Panc1 (cell line): ENCODE measurements at regions not wholly inside any gene's neighbourhood (a gene's known extent, or its start where the extent isn't known, plus 50 kb on each side); places are given as distances from the start of the nearest gene placed in this dataset.
"Not testable (repeated sequence)": the region's sequence is repeated elsewhere in the genome, so short reads cannot be mapped to it uniquely, and the experiment has no call there.

Experiments
- ATAC-seq: fragments of 200-7000 bp; cut with Tn5 transposase; 2 replicates; pipeline ENCODE4 v1.9.1; 2020; ENCODE audit warnings: mild to moderate bottlenecking, moderate library complexity
- BruUV-seq: library from RNA; stranded (reverse); fragments of 400-500 nt; replicated peaks from 2 replicates; lab custom pipeline; 2021; lab: Mats Ljungman, UMichigan
- CTCF ChIA-PET: fragments of 300-600 bp; sonication (Branson Sonifier 250); formaldehyde crosslinking; loops from one replicate; lab custom pipeline; 2022; ENCODE audit warnings: antibody characterized with exemption; lab: Charles Lee
- POLR2A ChIA-PET: fragments of 300-600 bp; sonication (Branson Sonifier 250); formaldehyde crosslinking; loops from one replicate; lab custom pipeline; 2022; ENCODE audit warnings: antibody characterized with exemption; lab: Charles Lee
- DNase-seq: peaks from one replicate; pipeline ENCODE4 v3.0.0-alpha.2; 2010; ENCODE audit warnings: low read depth, low spot score
- H3K27ac ChIP-seq: 2 replicates; pipeline ENCODE4 v1.5.1; 2011; ENCODE audit warnings: mild to moderate bottlenecking, low read length, inconsistent platforms
- H3K27me3 ChIP-seq: fragments of 200-500 bp; sonication (Bioruptor generic); 2 replicates; pipeline ENCODE4 v1.6.0; 2014; ENCODE audit warnings: low read length, inconsistent platforms; ENCODE audit not compliant: control insufficient read depth, insufficient read depth
- H3K36me3 ChIP-seq: fragments of 200-500 bp; sonication (Bioruptor generic); 2 replicates; pipeline ENCODE4 v1.5.1; 2014; ENCODE audit warnings: inconsistent platforms, mild to moderate bottlenecking, low read length, moderate library complexity; ENCODE audit not compliant: control insufficient read depth, insufficient read depth
- H3K4me1 ChIP-seq: 2 replicates; pipeline ENCODE4 v1.5.1; 2011; ENCODE audit warnings: inconsistent platforms, mild to moderate bottlenecking, low read length, moderate library complexity; ENCODE audit not compliant: control insufficient read depth, insufficient read depth
- H3K4me3 ChIP-seq, 2 experiments: 2 replicates each; pipeline ENCODE4 v1.5.1; 2011 to 2012; ENCODE audit warnings: low read depth in 2 of 2, low read length in 2 of 2, mild to moderate bottlenecking in 2 of 2, inconsistent platforms in 1 of 2, moderate library complexity in 1 of 2
- H3K9me3 ChIP-seq: fragments of 200-500 bp; sonication (Bioruptor generic); 2 replicates; pipeline ENCODE4 v1.5.1; 2014; ENCODE audit warnings: low read depth, mild to moderate bottlenecking, inconsistent platforms, low read length, moderate library complexity; ENCODE audit not compliant: control insufficient read depth, insufficient read depth
- CTCF ChIP-seq: fragments of 450-650 bp; IDR thresholded peaks from 2 replicates; pipeline ENCODE4 v1.5.1; 2017; ENCODE audit warnings: mild to moderate bottlenecking
- POLR2AphosphoS5 ChIP-seq: IDR thresholded peaks from 2 replicates; pipeline ENCODE4 v1.6.1; 2012; ENCODE audit warnings: mild to moderate bottlenecking, low read depth, low read length, moderate library complexity
- REST ChIP-seq, 2 experiments: IDR thresholded peaks; 2 replicates each; pipeline ENCODE4 v1.6.1; 2011 to 2012; ENCODE audit warnings: low read depth in 2 of 2, control low read depth in 1 of 2, low read length in 1 of 2, mild to moderate bottlenecking in 1 of 2, moderate library complexity in 1 of 2; ENCODE audit not compliant: insufficient read depth in 1 of 2
- SIN3A ChIP-seq: IDR thresholded peaks from 2 replicates; pipeline ENCODE4 v1.6.1; 2012; ENCODE audit warnings: low read depth, mild to moderate bottlenecking, low read length, moderate library complexity, borderline replicate concordance; ENCODE audit not compliant: insufficient read depth
- TCF7L2 ChIP-seq: IDR thresholded peaks from 2 replicates; pipeline ENCODE4 v1.6.1; 2011; ENCODE audit warnings: mild to moderate bottlenecking, low read depth, low read length, inconsistent platforms
- in situ Hi-C: cut with HindIII; loops from 2 replicates; pipeline ENCODE4 v1.10.0; 2016; ENCODE audit warnings: low sequenced_read_pairs, low pct_unique_long_range_greater_than_20kb
- intact Hi-C: fragments of 100-400 bp; cut with micrococcal nuclease; formaldehyde crosslinking; loops from one replicate; pipeline ENCODE4 v1.10.0; 2022; ENCODE audit not compliant: unreplicated experiment

GRCh38 chr11:109062445-109062844 is 359.5 kb upstream of the C11orf87 start:
- Histone ChIP-seq H3K27me3 (no peaks in the 10 kb centered on the region), H3K36me3 (no peaks in the 10 kb centered on the region), H3K4me1 (no peaks in the 10 kb centered on the region), H3K9me3 (no peaks in the 10 kb centered on the region), H3K4me3 (no peak overlapping the region), H3K27ac (no peak overlapping the region)
- intact Hi-C loops = no loop called here
- TF ChIP-seq CTCF (no peak), TCF7L2 (no peak), SIN3A (no peak), POLR2AphosphoS5 (no peak), REST (IDR thresholded peaks at IDR 0.05; ENCODE audit: insufficient read depth in 1 of 2, low read depth in 2 of 2, low read length in 1 of 2) (no peak)
- no peak for DNase-seq
- ChIA-PET POLR2A (no interaction called here), CTCF (no interaction called here)
- ATAC-seq = no peak
- in situ Hi-C loops = no loop called here
- BruUV-seq = no TSS peak

GRCh38 chr11:109062871-109063270 is 359.1 kb upstream of the C11orf87 start:
- H3K4me1 ChIP-seq = no peaks in the 10 kb centered on the region
- H3K36me3 ChIP-seq = no peaks in the 10 kb centered on the region
- in situ Hi-C loops (no loop called here), intact Hi-C loops (no loop called here)
- no peaks in the 10 kb centered on the region for H3K27me3 ChIP-seq
- no peak for TF ChIP-seq CTCF
- TF ChIP-seq POLR2AphosphoS5 = no peak
- no peak for TF ChIP-seq TCF7L2
- no peak for TF ChIP-seq REST (IDR thresholded peaks at IDR 0.05; ENCODE audit: insufficient read depth in 1 of 2, low read depth in 2 of 2, low read length in 1 of 2)
- TF ChIP-seq SIN3A = no peak
- ChIA-PET POLR2A (no interaction called here), CTCF (no interaction called here)
- ATAC-seq (no peak), DNase-seq (no peak)
- BruUV-seq = no TSS peak
- no peak overlapping the region for H3K27ac ChIP-seq
- H3K9me3 ChIP-seq = no peaks in the 10 kb centered on the region
- no peak overlapping the region for H3K4me3 ChIP-seq

GRCh38 chr11:109064618-109065311 is 357.2 kb upstream of the C11orf87 start:
- ATAC-seq, intact Hi-C loops, H3K4me1 ChIP-seq, in situ Hi-C loops, H3K27me3 ChIP-seq, H3K9me3 ChIP-seq, H3K36me3 ChIP-seq, H3K4me3 ChIP-seq, H3K27ac ChIP-seq, DNase-seq, CTCF ChIA-PET, BruUV-seq: not testable (repeated sequence)
- POLR2A ChIA-PET = interaction anchor here (0.6 kb wide), 1 partner anchor 41 kb away, joined by 4 read pairs; no protein-coding TSS in a partner anchor
